ENCODE measurements at regions not wholly inside any gene's neighbourhood (a gene's known extent, or its start where the extent isn't known, plus 50 kb on each side); places are given as distances from the start of the nearest gene placed in this dataset.

GRCh38 chr12:24111086-24111485 lies 161.6 kb upstream of the SOX5 start:
- TF ChIP-seq, protein P1, sequence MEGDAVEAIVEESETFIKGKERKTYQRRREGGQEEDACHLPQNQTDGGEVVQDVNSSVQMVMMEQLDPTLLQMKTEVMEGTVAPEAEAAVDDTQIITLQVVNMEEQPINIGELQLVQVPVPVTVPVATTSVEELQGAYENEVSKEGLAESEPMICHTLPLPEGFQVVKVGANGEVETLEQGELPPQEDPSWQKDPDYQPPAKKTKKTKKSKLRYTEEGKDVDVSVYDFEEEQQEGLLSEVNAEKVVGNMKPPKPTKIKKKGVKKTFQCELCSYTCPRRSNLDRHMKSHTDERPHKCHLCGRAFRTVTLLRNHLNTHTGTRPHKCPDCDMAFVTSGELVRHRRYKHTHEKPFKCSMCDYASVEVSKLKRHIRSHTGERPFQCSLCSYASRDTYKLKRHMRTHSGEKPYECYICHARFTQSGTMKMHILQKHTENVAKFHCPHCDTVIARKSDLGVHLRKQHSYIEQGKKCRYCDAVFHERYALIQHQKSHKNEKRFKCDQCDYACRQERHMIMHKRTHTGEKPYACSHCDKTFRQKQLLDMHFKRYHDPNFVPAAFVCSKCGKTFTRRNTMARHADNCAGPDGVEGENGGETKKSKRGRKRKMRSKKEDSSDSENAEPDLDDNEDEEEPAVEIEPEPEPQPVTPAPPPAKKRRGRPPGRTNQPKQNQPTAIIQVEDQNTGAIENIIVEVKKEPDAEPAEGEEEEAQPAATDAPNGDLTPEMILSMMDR (IDR thresholded peaks at IDR 0.05): no peak
- TF ChIP-seq EZH2phosphoT487 (IDR thresholded peaks at IDR 0.05): no peak

Data from neural progenitor cell (in vitro differentiated cells).